Inflammatory macrophage treated with lipopolysaccharide for 1 hour (primary cell): ENCODE measurements at regions not wholly inside any gene's neighbourhood (a gene's known extent, or its start where the extent isn't known, plus 50 kb on each side); places are given as distances from the start of the nearest gene placed in this dataset.

Source experiments
- DNase-seq, 2 donors: peaks; one replicate each; pipeline ENCODE4 v3.0.0-alpha.2; 2020 to 2022

- no peak for DNase-seq
These were observed 145.5 kb downstream of the WNT5A start for GRCh38 chr3:55341502-55342031.

- no peak for DNase-seq
These were observed 147.3 kb downstream of the WNT5A start for GRCh38 chr3:55339819-55340218.

GRCh38 chr3:55339390-55339789 is 147.7 kb downstream of the WNT5A start:
- no peak for DNase-seq

GRCh38 chr3:55337641-55338180 is 149.4 kb downstream of the WNT5A start:
- no peak for DNase-seq

GRCh38 chr3:55333923-55334322 is 153.2 kb downstream of the WNT5A start:
- no peak for DNase-seq

- DNase-seq = no peak
These were observed 154.1 kb downstream of the WNT5A start for GRCh38 chr3:55333046-55333445.

GRCh38 chr3:55332176-55332575 is 154.9 kb downstream of the WNT5A start:
- DNase-seq = no peak

GRCh38 chr3:55331524-55331923 is 155.6 kb downstream of the WNT5A start:
- DNase-seq = no peak

- no peak for DNase-seq
These were observed 156.3 kb downstream of the WNT5A start for GRCh38 chr3:55330756-55331155.

GRCh38 chr3:55330355-55330754 is 156.8 kb downstream of the WNT5A start:
- DNase-seq = no peak

- no peak for DNase-seq
These were observed 157.3 kb downstream of the WNT5A start for GRCh38 chr3:55329849-55330248.

GRCh38 chr3:55327131-55327920 is 159.8 kb downstream of the WNT5A start:
- DNase-seq = no peak

- DNase-seq = no peak
These were observed 164.5 kb downstream of the WNT5A start for GRCh38 chr3:55322638-55323037.

- no peak for DNase-seq
These were observed 166.2 kb downstream of the WNT5A start for GRCh38 chr3:55320928-55321327.

- no peak for DNase-seq
These were observed 171.7 kb downstream of the WNT5A start for GRCh38 chr3:55315396-55315795.

GRCh38 chr3:55313666-55314065 is 173.4 kb downstream of the WNT5A start:
- no peak for DNase-seq

- no peak for DNase-seq
These were observed 177.8 kb downstream of the WNT5A start for GRCh38 chr3:55309336-55309735.

GRCh38 chr3:55307622-55308021 is 179.5 kb downstream of the WNT5A start:
- no peak for DNase-seq

- no peak for DNase-seq
These were observed 181.2 kb downstream of the WNT5A start for GRCh38 chr3:55305696-55306485.

GRCh38 chr3:55300701-55301100 is 186.4 kb downstream of the WNT5A start:
- DNase-seq = no peak

GRCh38 chr3:55297706-55298105 is 189.4 kb downstream of the WNT5A start:
- DNase-seq = no peak

- DNase-seq = no peak
These were observed 189.9 kb downstream of the WNT5A start for GRCh38 chr3:55297245-55297644.

GRCh38 chr3:55296791-55297190 is 190.3 kb downstream of the WNT5A start:
- no peak for DNase-seq

GRCh38 chr3:55296030-55296429 is 191.1 kb downstream of the WNT5A start:
- no peak for DNase-seq
